GM11168 (cell line): ENCODE measurements at regions not wholly inside any gene's neighbourhood (a gene's known extent, or its start where the extent isn't known, plus 50 kb on each side); places are given as distances from the start of the nearest gene placed in this dataset.

Experiments used
- in situ Hi-C: fragments of 300-500 bp; cut with MboI; formaldehyde crosslinking; loops from one replicate; pipeline ENCODE4 v1.12.0; 2022; ENCODE audit warnings: low sequenced_read_pairs; ENCODE audit not compliant: unreplicated experiment

DNA sequence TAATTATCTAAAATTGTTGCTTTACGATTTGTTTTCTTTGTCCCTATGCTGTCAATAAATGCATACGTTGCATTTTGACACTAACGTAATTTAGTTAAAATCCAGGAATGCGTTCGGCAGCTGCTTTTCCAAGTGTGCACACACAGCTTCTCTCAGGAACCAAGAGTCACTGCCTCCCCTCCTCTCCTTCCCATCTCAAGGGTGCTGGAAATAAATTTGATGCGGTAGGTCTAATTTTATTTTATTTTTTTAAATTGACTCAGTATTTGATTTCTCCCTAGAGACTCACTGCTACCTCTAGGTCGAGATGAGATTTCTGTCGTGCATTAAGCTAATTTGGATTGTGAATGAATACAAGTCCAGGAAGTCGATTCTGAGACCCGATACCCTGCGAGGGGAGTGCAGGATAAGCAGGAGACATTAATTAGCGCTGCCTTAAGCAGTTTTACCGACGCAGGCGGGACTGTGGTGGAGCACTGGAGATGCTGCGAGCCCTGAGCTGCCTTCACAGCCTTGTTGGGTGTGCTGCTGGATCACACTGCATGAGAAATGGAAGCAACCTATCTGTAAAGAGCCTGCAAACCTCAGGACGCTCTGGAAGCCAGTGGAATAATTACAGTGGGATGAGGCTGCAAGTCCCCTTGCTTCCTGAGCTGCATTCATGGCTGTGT is 381.2 kb downstream of the C6orf118 start:
- in situ Hi-C loops: no loop called here

DNA sequence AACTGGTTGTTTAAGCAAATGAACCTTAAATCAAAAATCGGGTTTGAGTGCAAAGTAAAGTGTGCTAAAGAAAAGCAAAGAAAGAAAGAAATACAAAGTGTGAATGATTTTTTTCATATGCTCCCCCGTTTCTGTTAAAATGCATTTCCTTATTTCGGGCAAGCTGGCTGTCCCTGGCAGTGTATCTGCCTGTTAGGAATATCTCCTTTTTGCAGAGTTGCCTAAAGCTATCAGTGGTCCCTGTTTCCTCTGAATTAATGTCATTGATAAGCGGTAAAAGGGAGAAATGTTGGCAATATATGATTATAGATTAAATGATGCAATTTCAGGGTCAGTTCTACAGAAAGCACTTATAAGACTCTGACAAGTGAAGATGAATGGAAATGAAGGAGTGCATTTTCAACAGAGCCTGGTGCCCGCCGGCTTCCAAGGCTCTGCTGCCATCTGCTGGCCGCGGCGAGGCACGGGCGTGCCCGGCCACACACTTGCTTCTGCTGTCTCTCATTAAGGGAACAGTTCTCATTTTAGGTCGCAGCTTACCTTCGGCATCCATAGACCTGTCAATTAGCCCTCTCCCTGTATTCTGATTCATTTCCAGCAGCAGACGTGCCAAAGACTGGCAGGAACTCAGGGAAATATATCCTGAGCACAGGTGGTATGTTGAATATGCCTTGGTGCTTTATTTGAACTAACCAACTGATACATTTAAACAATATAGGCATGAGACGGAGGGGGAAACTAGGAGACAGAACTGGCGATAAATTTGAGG is 381.9 kb downstream of the C6orf118 start:
- in situ Hi-C loops: no loop called here

DNA sequence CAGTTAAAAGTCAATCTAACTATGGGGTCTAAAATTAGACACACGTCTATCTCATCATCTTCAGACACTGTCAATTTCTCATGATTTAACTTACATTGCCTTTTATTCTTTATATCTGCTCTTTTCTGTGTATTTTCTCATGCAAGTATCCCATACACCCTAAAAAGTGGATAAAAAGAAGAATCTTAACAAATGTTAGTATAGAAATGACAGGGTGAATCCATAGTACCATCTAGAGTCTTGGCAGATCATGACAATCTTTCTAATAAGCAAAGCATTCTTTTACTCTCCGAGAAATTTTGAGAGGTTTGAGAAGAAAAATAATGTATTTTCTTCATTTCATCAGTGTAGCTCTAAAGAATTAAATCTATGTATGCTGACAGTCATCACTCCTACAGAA is 382.7 kb downstream of the C6orf118 start:
- in situ Hi-C loops: no loop called here

GRCh38 chr6:164925681-164926530 is 383.5 kb downstream of the C6orf118 start:
- in situ Hi-C loops: no loop called here

- in situ Hi-C loops: no loop called here
Measured at GRCh38 chr6:164924674-164925073, 384.7 kb downstream of the C6orf118 start.

DNA sequence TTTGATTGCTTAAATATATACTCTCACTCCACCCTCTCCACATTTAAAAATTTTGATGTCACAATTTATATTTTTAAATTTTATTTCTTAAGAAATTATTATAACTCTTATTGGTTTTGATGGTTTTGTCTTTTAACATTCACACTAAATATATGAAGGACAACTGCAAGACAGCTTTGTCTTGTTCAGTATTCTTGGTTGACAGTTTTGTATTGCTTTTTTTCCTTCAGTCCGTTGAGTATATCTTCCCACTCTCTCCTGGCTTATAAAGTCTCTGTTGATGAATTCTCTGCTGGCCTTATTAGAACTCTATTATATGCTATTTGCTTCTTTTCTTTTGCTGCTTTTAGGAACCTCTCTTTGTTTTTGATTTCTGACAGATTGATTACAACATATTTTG is 392.2 kb downstream of the C6orf118 start:
- in situ Hi-C loops: no loop called here

DNA sequence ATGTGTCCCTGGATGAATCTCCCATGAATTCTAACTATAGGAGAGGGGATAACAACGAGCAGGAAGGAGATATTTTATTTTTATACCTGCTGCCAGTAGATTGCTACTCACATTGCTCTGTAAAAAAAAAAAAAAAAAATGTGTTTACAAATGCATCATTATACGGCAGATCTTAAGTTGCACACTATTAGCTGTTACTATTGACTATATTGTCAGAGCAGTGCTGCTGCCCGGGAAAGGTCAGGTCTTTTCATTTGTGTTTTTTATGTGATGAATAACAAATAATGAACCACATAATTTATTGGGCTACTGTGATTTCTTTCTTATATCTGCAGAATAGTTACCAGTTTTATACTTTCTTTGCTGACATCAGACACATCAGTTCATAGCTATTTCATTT is 393.3 kb downstream of the C6orf118 start:
- in situ Hi-C loops: no loop called here

GRCh38 chr6:164911873-164912580 is 397.4 kb downstream of the C6orf118 start:
- in situ Hi-C loops: no loop called here

DNA sequence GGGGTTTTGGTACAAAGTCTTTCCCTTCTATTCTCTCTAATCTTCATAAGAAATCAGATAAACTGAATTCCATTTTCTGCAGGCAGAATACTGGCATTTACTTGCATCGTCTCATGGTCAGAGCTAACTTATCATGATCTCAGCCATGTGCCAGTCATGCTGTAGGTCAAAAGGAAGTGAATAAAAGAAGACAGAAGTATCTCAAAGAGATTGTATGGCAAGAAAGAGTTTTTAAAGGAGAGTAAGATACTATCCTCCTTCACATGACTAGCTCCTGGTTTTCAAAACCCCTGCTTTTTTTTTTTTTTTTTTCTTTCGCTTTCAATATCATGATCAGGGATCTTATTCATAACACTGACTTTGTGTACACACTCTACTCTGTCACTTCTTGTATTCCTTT is 398.3 kb downstream of the C6orf118 start:
- in situ Hi-C loops: no loop called here

DNA sequence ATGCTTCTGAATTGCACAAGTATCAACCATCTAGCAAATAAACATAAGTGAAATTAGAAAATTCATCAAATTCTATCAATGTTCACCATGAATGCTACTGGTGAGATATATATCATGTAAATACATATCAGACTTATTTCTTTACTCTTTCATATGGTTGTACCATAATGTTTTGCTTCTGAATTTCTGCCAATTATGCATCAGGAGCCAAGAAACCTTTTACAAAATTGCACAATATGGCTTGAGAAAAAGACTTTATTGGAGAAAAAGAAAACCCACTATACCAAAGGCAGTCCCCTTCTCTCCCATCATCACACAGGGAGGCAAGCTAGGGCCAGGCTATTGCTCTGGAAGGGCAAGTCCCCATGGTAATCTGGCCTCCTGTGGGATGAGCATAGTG is 402.6 kb downstream of the C6orf118 start:
- in situ Hi-C loops: no loop called here

GRCh38 chr6:164905311-164905710 is 404.1 kb downstream of the C6orf118 start:
- in situ Hi-C loops: no loop called here

DNA sequence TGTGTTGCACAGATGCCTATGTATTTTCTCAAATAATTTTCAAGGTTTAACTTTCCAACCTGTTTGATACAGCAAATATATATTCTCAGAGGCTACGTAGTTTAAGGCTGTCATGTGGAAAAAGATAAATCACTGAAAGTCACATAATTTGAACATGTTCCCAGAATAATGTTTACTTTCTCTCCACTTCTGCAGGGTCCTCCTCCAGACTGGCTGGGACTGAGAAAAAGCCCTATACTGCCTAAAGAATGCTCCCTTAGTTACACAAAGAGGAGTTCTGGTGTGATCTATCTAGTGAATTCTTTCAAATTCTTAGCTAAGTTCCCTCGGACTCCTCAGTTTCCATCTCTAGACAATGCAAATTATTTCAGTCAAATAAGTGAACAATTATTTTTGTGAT is 411.0 kb downstream of the C6orf118 start:
- in situ Hi-C loops: no loop called here

GRCh38 chr6:164897523-164898235 is 411.7 kb downstream of the C6orf118 start:
- in situ Hi-C loops: no loop called here

DNA sequence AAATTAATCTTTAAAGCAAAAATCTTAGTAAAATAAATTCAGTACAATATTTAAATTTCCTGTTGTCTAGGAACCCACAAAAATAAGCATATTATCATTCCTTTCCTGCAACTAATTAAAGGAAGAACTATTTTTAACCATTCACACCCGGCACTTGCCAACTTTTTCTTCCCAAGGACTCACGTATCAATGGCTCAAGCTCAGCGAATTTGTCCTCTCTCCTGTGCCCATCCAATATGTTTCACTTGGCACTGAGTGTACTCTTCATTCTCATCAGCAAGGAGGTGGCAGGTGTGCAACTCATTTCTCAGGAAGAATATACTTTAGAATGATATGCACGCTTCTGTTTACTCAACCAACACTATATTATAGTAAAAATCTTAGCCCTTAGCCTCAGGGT is 419.4 kb downstream of the C6orf118 start:
- in situ Hi-C loops: no loop called here

DNA sequence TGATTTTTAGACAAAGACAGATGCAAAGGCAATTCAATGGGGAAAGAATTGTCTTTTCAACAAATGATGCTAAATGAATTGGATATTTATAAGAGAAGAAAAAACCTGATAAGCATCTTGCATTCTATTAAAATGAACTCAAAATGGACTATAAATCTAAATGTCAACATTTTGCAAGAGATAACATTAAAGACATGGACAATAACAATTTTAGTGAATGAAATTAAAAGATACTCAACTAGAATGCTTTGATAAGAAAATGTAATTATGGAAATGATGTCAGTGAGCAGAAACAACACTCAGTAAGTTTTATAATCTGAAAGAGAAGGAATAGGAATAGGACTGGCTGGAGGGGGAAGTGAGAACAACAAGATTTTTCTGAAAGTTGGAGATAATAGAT is 421.7 kb downstream of the C6orf118 start:
- in situ Hi-C loops: no loop called here

DNA sequence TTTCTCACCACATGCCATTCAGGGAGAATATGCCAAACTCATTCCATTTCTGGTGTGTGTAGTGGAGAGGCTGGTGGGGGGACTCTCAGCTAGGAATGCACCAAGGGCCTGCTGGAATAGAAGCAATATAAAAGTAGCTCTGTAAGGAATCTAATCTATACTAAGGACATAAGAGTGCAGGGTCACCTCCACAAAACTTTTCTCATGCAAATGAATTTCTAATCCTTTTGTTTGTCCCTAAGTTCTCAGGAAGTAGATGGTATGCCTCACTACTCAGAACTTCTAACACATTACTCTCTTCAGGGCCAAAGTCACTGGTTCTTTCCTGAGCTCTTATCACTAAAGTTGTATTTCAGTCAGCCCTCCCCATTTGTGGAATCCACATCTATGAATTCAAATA is 427.2 kb downstream of the C6orf118 start:
- in situ Hi-C loops: no loop called here

GRCh38 chr6:164871783-164872182 is 437.6 kb downstream of the C6orf118 start:
- in situ Hi-C loops: no loop called here

- in situ Hi-C loops: no loop called here
Measured at GRCh38 chr6:164870164-164870563, 439.2 kb downstream of the C6orf118 start.

- in situ Hi-C loops: no loop called here
Measured at GRCh38 chr6:164861967-164862366, 447.4 kb downstream of the C6orf118 start.

- in situ Hi-C loops: no loop called here
Measured at GRCh38 chr6:164859816-164860215, 449.6 kb downstream of the C6orf118 start.
